NB4 (cell line): ENCODE measurements at regions not wholly inside any gene's neighbourhood (a gene's known extent, or its start where the extent isn't known, plus 50 kb on each side); places are given as distances from the start of the nearest gene placed in this dataset.

ENCODE experiments used
- MAX ChIP-seq: IDR thresholded peaks from 2 replicates; pipeline ENCODE4 v1.6.1; 2011; ENCODE audit warnings: low read depth, low read length
- POLR2A ChIP-seq: IDR thresholded peaks from 2 replicates; pipeline ENCODE4 v1.6.1; 2011; ENCODE audit warnings: mild to moderate bottlenecking; ENCODE audit not compliant: insufficient read length; ENCODE audit errors: extremely low read depth
- TF ChIP-seq, protein P1 (sequence below): IDR thresholded peaks from one replicate; pipeline ENCODE4 v1.5.1; 2012; ENCODE audit warnings: low read depth, low read length

DNA sequence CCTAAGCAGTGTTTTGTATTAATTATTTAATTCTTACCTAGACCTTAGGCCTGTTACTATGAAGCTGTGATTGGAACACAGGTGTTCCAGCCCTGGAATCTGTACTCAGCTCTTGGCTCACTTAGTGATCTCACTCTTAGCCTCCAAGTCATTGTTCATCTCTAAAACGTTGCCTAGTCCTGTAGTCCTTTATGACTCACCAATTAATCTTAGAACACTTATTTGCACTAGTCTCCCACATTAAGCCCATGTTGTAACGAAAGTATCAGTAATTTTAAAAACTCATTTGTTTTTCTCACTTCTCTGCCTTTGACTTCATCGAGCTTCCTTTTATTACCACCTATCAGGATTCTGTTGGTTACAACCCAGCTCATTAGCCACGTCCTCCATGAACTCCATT lies 1224.7 kb upstream of the TENM3 start:
- TF ChIP-seq POLR2A (no peak), MAX (no peak)
- TF ChIP-seq, protein P1, sequence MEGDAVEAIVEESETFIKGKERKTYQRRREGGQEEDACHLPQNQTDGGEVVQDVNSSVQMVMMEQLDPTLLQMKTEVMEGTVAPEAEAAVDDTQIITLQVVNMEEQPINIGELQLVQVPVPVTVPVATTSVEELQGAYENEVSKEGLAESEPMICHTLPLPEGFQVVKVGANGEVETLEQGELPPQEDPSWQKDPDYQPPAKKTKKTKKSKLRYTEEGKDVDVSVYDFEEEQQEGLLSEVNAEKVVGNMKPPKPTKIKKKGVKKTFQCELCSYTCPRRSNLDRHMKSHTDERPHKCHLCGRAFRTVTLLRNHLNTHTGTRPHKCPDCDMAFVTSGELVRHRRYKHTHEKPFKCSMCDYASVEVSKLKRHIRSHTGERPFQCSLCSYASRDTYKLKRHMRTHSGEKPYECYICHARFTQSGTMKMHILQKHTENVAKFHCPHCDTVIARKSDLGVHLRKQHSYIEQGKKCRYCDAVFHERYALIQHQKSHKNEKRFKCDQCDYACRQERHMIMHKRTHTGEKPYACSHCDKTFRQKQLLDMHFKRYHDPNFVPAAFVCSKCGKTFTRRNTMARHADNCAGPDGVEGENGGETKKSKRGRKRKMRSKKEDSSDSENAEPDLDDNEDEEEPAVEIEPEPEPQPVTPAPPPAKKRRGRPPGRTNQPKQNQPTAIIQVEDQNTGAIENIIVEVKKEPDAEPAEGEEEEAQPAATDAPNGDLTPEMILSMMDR: no peak
